ENCODE measurements at regions not wholly inside any gene's neighbourhood (a gene's known extent, or its start where the extent isn't known, plus 50 kb on each side); places are given as distances from the start of the nearest gene placed in this dataset.
"Not testable (repeated sequence)": the region's sequence is repeated elsewhere in the genome, so short reads cannot be mapped to it uniquely, and the experiment has no call there.

- no peak for DNase-seq
Measured at GRCh38 chr2:145000376-145000775, 480.5 kb upstream of the ZEB2 start.

DNA sequence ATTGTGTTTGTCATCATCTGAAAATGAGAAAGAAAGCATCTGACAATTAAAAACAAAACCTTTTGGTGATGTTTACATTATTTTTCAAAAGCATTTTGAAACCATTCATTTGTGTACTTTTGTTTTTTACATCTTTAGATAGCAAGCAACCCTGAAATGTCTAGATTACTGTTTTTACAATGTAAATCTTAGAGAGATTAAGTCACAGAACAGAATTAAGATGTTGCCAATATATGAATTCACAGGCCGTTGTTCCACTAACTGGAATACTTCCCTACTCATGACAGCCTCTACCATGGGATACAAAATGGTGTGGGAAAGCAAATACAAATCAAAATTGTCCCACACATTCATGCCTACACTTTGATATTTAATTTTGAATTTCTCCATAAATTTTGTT, 480.0 kb upstream of the ZEB2 start:
- no peak for DNase-seq

DNA sequence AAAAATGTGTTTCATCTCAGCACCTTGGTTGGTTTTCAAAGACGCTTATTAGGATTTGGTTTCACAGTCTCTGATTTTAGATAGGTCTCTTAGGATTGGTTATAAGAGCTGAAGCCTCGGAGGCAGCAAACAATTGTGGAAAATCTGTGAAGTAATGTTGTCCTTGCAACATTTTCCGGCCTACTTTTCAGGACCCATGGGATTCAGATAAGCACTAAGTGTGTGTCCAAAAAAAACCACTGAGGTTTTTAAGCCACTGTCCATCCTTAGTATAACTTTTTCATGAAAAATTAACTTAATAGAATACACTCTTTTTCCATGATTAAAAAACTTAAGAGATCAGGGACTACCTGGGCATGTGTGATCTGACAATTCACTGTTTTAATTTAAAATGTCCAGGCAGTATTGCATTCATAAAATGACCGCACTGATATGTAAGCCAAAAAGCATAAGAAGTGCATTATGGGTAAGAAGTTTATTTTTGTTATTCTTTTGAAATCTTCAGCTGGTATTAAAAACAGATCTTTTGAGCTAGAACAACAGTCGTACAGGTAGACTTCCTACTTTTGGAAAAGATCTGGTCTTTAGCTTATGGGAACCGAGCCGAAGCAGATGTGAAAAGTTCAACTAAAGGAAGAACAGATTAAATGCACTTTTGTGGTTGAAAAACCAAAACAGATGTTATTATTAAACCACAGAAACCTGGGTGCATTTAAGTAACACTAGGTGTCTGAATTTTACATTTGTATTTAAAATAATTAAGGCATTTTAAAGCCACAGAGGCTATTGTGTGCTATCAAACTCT, 479.4 kb upstream of the ZEB2 start:
- no peak for DNase-seq

GRCh38 chr2:144998435-144998834, 478.5 kb upstream of the ZEB2 start:
- DNase-seq = no peak

DNA sequence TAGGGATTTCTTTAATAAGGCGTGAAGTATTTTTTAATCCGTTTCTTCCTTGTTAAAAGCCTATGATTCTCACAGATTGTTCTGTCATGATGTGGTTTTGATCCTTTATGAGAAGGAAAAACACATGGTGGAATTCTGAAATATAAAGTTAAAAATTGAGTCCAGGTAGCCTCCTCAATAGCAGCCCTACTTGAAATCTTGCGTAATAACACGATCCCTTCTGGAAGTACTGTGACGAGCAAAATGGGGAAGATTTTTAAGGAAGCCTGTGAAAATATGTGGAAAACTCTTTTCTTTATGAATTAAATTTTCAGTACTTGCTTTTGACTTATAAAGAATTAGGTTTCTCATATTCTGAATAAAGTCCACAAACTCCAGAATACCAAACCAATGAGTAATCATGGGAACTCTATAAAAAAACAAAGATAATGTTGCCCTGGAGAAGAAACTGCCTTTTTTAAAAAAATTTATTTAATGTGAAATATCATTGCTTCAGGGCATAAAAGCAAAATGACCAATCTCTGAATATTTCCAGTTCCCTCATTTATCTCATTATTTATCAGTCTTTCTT, 476.4 kb upstream of the ZEB2 start:
- DNase-seq = no peak

- no peak for DNase-seq
Measured at GRCh38 chr2:144995482-144995881, 475.6 kb upstream of the ZEB2 start.

- no peak for DNase-seq
Measured at GRCh38 chr2:144990661-144991060, 470.7 kb upstream of the ZEB2 start.

DNA sequence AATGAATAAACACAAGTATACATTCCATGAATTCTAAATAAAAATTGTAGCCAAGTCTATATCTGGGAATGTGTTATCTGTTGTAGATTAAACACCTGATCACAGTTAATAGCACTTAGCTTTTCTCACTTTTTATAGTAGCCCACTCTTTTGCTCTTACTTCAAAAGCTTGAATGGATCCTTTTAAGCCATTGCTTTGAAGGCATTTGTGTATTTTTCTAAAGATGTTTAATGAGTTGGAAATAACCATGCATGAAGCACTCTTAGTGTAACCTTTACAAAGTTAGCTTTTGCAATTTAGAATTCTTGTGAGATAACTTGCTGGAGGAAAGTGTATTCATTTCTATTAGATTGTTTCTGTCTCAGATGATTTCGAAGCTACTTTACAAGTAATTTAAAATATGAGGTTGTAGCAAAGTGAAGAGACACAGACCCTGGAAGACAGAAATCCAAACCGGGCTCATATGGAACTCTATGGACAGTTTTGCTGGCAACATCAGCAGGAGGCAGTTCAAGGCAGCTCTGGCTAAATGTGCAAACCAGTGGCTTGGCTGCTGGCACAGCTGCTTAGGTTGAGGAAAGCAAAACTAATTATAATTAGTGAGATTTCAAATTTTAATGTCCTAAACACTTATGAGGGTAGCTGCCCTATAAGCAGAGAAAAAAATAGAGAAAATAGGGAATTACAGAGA, 469.8 kb upstream of the ZEB2 start:
- DNase-seq = no peak

DNA sequence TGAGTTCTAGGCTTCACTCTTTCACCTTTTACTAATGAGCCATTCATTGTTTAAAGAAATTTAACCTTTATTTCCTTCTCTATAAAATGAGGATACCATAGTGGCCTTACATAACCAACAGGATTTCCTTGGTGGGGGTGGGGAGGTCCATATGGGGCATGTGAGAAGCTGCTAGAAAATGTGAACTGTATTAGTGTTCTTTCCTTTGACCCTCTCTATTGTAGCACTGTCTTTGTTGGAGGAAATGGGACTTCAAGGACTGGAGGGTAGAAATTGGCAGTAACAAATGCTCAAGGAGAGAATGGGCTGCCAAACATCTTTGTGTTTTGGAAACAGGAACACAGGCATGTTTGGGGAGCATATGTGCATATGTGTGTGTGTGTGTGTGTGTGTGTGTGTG, 468.7 kb upstream of the ZEB2 start:
- no peak for DNase-seq

GRCh38 chr2:144986691-144987090, 466.8 kb upstream of the ZEB2 start:
- DNase-seq = no peak

DNA sequence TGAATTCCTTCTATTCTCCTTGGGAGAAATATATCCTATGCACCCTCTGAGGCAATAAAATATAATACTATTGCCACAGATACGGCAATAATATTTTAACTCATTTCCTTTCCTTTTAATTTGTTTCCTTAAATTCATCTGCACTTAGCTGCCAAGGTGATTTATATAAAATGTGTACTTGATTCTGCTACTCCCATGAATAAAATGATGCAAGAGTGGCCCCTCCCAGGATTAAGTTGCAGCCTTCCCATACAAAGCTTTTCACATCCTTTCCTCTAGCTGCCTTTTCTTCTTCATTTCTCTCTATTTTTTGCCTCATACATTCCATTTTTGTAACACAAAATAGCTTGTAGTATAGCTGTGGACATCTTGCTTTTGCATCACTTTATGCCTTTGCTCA, 464.1 kb upstream of the ZEB2 start:
- DNase-seq = no peak

GRCh38 chr2:144983107-144983506, 463.2 kb upstream of the ZEB2 start:
- DNase-seq = no peak

DNA sequence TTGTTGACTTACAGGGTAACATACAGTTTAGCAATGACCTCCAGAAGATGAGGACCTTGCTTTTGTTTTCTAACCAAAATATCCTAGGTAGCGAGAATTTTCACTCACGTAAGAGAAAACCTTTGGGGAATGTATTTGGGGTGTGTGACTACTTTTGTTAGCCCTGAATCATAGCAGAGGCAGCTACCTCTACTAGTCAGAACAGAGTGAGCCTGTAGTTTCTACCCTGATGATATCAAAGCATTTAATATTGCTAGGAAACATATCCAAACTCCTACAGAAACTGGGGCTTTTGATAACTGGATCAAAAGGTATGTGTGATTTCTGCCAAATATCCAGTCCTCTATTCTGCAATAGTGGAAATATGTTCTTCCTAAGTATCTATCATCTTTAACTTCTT, 462.6 kb upstream of the ZEB2 start:
- DNase-seq = no peak

DNA sequence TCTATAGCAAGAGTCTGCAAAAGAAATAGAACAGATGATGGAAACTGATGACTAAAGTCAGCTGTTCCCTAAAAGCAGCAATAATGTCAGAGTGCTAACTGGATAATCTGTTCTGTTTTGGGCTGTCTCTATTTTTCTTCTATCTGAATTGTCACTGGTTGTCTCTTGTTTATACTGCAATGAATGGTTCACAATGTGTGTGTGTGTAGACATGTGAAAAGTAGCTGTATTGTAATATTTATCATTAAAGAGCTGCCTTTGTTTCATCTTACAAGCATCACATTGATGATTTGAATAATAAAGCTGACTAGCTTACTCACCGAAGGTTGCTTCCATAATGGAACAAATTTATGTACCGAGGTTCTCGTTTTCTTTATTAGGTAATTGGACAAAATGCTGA, 456.0 kb upstream of the ZEB2 start:
- DNase-seq = no peak

- DNase-seq = no peak
Measured at GRCh38 chr2:144972676-144973075, 452.8 kb upstream of the ZEB2 start.

- DNase-seq = no peak
Measured at GRCh38 chr2:144971786-144972335, 451.9 kb upstream of the ZEB2 start.

DNA sequence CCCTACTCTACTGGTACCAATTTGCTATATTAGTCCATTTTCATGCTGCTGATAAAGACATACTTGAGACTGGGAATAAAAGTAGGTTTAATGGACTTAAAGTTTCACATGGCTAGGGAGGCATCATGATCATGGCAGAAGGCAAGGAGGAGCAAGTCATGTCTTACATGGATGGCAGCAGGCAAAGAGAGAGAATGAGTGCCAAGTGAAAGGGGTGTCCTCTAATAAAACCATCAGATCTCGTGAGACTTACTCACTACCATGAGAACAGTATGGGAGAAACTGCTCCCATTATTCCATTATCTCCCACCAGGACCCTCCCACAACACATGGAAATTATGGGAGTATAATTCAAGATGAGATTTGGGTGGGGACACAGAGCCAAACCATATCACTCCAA, 450.5 kb upstream of the ZEB2 start:
- not testable (repeated sequence) for DNase-seq

GRCh38 chr2:144969564-144969963, 449.6 kb upstream of the ZEB2 start:
- not testable (repeated sequence) for DNase-seq

DNA sequence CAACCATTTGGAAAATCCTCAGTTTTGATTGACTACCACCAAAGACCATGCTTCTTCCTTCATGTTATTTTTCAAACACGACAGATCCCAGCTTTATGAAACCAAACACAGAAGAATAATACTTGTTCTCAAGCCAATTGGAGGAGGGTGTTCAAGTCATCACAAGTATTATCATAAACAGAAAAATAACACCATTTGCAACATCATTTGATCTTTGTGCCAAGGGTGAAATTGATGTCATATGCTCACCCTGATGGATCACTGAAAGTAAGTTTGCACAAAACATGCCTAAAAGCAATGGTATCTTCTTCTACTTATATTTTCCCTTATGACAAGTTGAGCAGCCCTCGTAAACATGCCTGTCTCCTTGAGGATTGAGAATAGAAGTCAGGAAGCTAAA, 448.0 kb upstream of the ZEB2 start:
- DNase-seq = no peak

DNA sequence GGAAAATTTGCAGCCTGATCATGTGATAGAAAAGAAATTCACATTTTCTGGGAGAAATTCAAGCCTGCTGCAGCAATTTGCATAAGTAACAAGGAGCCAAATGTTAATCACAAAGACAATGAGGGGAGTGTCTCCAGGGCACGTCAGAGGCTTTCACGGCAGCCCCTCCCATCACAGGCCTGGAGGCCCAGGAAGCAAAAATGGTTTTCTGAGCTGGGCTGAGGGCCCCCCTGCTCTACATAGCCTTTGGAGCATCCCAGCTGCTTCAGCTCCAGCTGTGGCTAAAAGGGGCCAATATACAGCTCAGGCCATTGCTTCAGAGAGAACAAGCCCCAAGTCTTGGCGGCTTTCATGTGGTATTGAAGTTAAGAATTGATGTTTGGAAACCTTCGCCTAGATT, 445.3 kb upstream of the ZEB2 start:
- no peak for DNase-seq

DNA sequence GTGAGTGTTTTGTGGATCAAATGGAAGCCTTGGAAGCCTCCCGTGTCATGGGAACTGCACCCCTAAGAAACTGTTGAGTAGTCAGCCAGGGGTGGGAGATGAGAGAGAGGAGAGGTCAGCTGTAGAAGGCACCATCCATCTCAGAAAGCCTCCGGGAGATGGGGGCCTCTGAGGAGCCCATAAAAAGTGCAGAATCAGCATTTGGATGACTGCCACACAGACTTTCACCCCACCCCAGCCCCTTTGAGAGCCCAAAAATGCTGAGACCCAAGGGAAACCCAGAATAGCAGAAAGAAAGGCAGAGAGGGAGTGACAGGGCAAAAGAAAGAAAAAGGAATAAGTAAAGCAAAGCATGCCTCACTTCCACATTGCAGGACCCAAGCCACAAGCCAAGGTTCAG, 443.1 kb upstream of the ZEB2 start:
- DNase-seq = no peak

GRCh38 chr2:144959416-144959815, 439.5 kb upstream of the ZEB2 start:
- no peak for DNase-seq

- no peak for DNase-seq
Measured at GRCh38 chr2:144950899-144951560, 431.1 kb upstream of the ZEB2 start.

Data from activated naive CD4-positive, alpha-beta T cell (primary cell).